Caco-2 (cell line): ENCODE measurements at regions not wholly inside any gene's neighbourhood (a gene's known extent, or its start where the extent isn't known, plus 50 kb on each side); places are given as distances from the start of the nearest gene placed in this dataset.

ENCODE experiments used
- BruUV-seq: library from RNA; stranded (reverse); fragments of 400-500 nt; replicated peaks from 2 replicates; lab custom pipeline; 2021; lab: Mats Ljungman, UMichigan
- CTCF ChIA-PET: fragments of 300-600 bp; sonication (Branson Sonifier 250); formaldehyde crosslinking; loops from one replicate; lab custom pipeline; 2022; ENCODE audit warnings: antibody characterized with exemption; lab: Charles Lee
- POLR2A ChIA-PET: fragments of 300-600 bp; sonication (Branson Sonifier 250); formaldehyde crosslinking; loops from one replicate; lab custom pipeline; 2022; ENCODE audit warnings: antibody characterized with exemption; lab: Charles Lee
- DNase-seq, 2 experiments: peaks; one replicate each; pipeline versions ENCODE4 v3.0.0 to v3.0.0-alpha.2; 2020 to 2022
- H3K27me3 ChIP-seq: replicated peaks from 2 replicates; pipeline ENCODE4 v1.6.0; 2011; ENCODE audit warnings: low read length; ENCODE audit not compliant: control insufficient read depth, insufficient read depth
- H3K36me3 ChIP-seq: 2 replicates; pipeline ENCODE4 v1.5.1; 2011; ENCODE audit warnings: low read length; ENCODE audit not compliant: control insufficient read depth, insufficient read depth
- H3K4me1 ChIP-seq: fragments of 250-450 bp; sonication (Bioruptor Pico); 2 replicates; pipeline ENCODE4 v1.5.1; 2020; ENCODE audit warnings: mild to moderate bottlenecking
- H3K4me3 ChIP-seq: 2 replicates; pipeline ENCODE4 v1.5.1; 2011; ENCODE audit warnings: low read depth, mild to moderate bottlenecking, control low read depth, low read length
- H3K9me3 ChIP-seq: fragments of 250-450 bp; sonication (Bioruptor Pico); 2 replicates; pipeline ENCODE4 v1.5.1; 2020; ENCODE audit warnings: mild to moderate bottlenecking, moderate library complexity
- H3K27ac Mint-ChIP-seq: one replicate; pipeline ENCODE4 v1.8.0; 2022; ENCODE audit warnings: mixed read lengths; ENCODE audit not compliant: unreplicated experiment
- H3K27me3 Mint-ChIP-seq: one replicate; pipeline ENCODE4 v1.8.0; 2022; ENCODE audit warnings: mixed read lengths; ENCODE audit not compliant: insufficient read depth, unreplicated experiment
- H3K36me3 Mint-ChIP-seq: one replicate; pipeline ENCODE4 v1.8.0; 2022; ENCODE audit warnings: mild to moderate bottlenecking, mixed read lengths; ENCODE audit not compliant: insufficient read depth, unreplicated experiment
- H3K4me1 Mint-ChIP-seq: one replicate; pipeline ENCODE4 v1.8.0; 2022; ENCODE audit warnings: low read depth, mixed read lengths; ENCODE audit not compliant: unreplicated experiment
- H3K4me3 Mint-ChIP-seq: one replicate; pipeline ENCODE4 v1.8.0; 2022; ENCODE audit warnings: mild to moderate bottlenecking, moderate library complexity, mixed read lengths; ENCODE audit not compliant: unreplicated experiment
- H3K9me3 Mint-ChIP-seq: one replicate; pipeline ENCODE4 v1.8.0; 2022; ENCODE audit warnings: mixed read lengths; ENCODE audit not compliant: unreplicated experiment
- CTCF ChIP-seq, 2 experiments: fragments of 200-600 bp in 1 of 2; IDR thresholded peaks; 1 replicate in 1 of 2; 2 replicates in 1 of 2; pipeline versions ENCODE4 v1.5.1 to v1.8.0; 2011 to 2022; ENCODE audit warnings: antibody characterized with exemption in 1 of 2, control low read depth in 1 of 2, inconsistent platforms in 1 of 2, low read depth in 1 of 2, low read length in 1 of 2, mild to moderate bottlenecking in 1 of 2, moderate library complexity in 1 of 2; ENCODE audit not compliant: insufficient read depth in 1 of 2, severe bottlenecking in 1 of 2, unreplicated experiment in 1 of 2
- intact Hi-C: fragments of 100-400 bp; cut with micrococcal nuclease; formaldehyde crosslinking; loops from one replicate; pipeline ENCODE4 v1.10.0; 2022; ENCODE audit not compliant: unreplicated experiment

GRCh38 chr2:199128476-199129229 is 329.1 kb downstream of the SATB2 start:
- Mint-ChIP-seq H3K9me3 (no peaks in the 10 kb centered on the region), H3K4me3 (no peak overlapping the region), H3K4me1 (no peaks in the 10 kb centered on the region), H3K36me3 (no peaks in the 10 kb centered on the region), H3K27me3 (no peaks in the 10 kb centered on the region), H3K27ac (no peak overlapping the region)
- Histone ChIP-seq H3K4me1 (0 out of 2 replicates have a peak, but pooled peaks cover 3% of the 10 kb centered on the region), H3K9me3 (no peaks in the 10 kb centered on the region), H3K4me3 (no peak overlapping the region), H3K36me3 (no peaks in the 10 kb centered on the region), H3K27me3 (no peaks in the 10 kb centered on the region)
- no peak for TF ChIP-seq CTCF (IDR thresholded peaks at IDR 0.05; ENCODE audit: insufficient read depth in 1 of 2, low read depth in 1 of 2, low read length in 1 of 2, severe bottlenecking in 1 of 2, unreplicated experiment in 1 of 2)
- CTCF ChIA-PET = no interaction called here
- DNase-seq = no peak
- POLR2A ChIA-PET = no interaction called here
- no TSS peak for BruUV-seq
- intact Hi-C loops = no loop called here

GRCh38 chr2:199119796-199120195 is 337.9 kb downstream of the SATB2 start:
- no peaks in the 10 kb centered on the region for H3K27me3 ChIP-seq
- Mint-ChIP-seq H3K27ac (no peak overlapping the region), H3K9me3 (no peaks in the 10 kb centered on the region), H3K4me3 (no peak overlapping the region), H3K4me1 (no peaks in the 10 kb centered on the region), H3K36me3 (no peaks in the 10 kb centered on the region), H3K27me3 (peaks cover 7% of the 10 kb centered on the region)
- no peak for TF ChIP-seq CTCF (IDR thresholded peaks at IDR 0.05; ENCODE audit: insufficient read depth in 1 of 2, low read depth in 1 of 2, low read length in 1 of 2, severe bottlenecking in 1 of 2, unreplicated experiment in 1 of 2)
- no peak overlapping the region for H3K4me3 ChIP-seq
- no peaks in the 10 kb centered on the region for H3K4me1 ChIP-seq
- no peak for DNase-seq
- POLR2A ChIA-PET = no interaction called here
- no peaks in the 10 kb centered on the region for H3K36me3 ChIP-seq
- CTCF ChIA-PET = no interaction called here
- H3K9me3 ChIP-seq = no peaks in the 10 kb centered on the region
- BruUV-seq = no TSS peak
- intact Hi-C loops = no loop called here

- Mint-ChIP-seq H3K36me3 (no peaks in the 10 kb centered on the region), H3K27ac (no peak overlapping the region), H3K4me1 (no peaks in the 10 kb centered on the region), H3K4me3 (no peak overlapping the region), H3K9me3 (no peaks in the 10 kb centered on the region), H3K27me3 (peaks cover 7% of the 10 kb centered on the region)
- Histone ChIP-seq H3K36me3 (no peaks in the 10 kb centered on the region), H3K4me3 (no peak overlapping the region), H3K4me1 (no peaks in the 10 kb centered on the region), H3K27me3 (no peaks in the 10 kb centered on the region), H3K9me3 (no peaks in the 10 kb centered on the region)
- intact Hi-C loops = no loop called here
- TF ChIP-seq CTCF (IDR thresholded peaks at IDR 0.05; ENCODE audit: insufficient read depth in 1 of 2, low read depth in 1 of 2, low read length in 1 of 2, severe bottlenecking in 1 of 2, unreplicated experiment in 1 of 2) = no peak
- CTCF ChIA-PET = no interaction called here
- POLR2A ChIA-PET = no interaction called here
- BruUV-seq = no TSS peak
- DNase-seq = no peak
These were observed 339.0 kb downstream of the SATB2 start for GRCh38 chr2:199118673-199119112.
